GM10266 (cell line): ENCODE measurements at regions not wholly inside any gene's neighbourhood (a gene's known extent, or its start where the extent isn't known, plus 50 kb on each side); places are given as distances from the start of the nearest gene placed in this dataset.
"Not testable (repeated sequence)": the region's sequence is repeated elsewhere in the genome, so short reads cannot be mapped to it uniquely, and the experiment has no call there.

Experiments
- DNase-seq: peaks from one replicate; pipeline ENCODE4 v3.0.0; 2012; ENCODE audit errors: extremely low spot score
- CTCF ChIP-seq: IDR thresholded peaks from 2 replicates; pipeline ENCODE4 v1.5.1; 2012; ENCODE audit warnings: mild to moderate bottlenecking, low read depth; ENCODE audit not compliant: control insufficient read depth, insufficient read depth; ENCODE audit errors: missing control alignments

- peak; percentile 44 for TF ChIP-seq CTCF
Observed at GRCh38 chr16:15219679-15220615, 125.9 kb upstream of the RRN3 start.

GRCh38 chr16:15218856-15219500 lies 124.9 kb upstream of the RRN3 start:
- DNase-seq = not testable (repeated sequence)

More at GRCh38 chr16:15219679-15220615, 125.9 kb upstream of the RRN3 start:
- not testable (repeated sequence) for DNase-seq

GRCh38 chr16:15207202-15207981 lies 113.3 kb upstream of the RRN3 start:
- not testable (repeated sequence) for DNase-seq

- not testable (repeated sequence) for DNase-seq
Observed at GRCh38 chr16:15206439-15206838, 112.4 kb upstream of the RRN3 start.

- DNase-seq = not testable (repeated sequence)
Observed at GRCh38 chr16:15205939-15206338, 111.9 kb upstream of the RRN3 start.

GRCh38 chr16:15204571-15204970 lies 110.5 kb upstream of the RRN3 start:
- not testable (repeated sequence) for DNase-seq

GRCh38 chr16:15192813-15193212 lies 98.7 kb upstream of the RRN3 start:
- not testable (repeated sequence) for DNase-seq

GRCh38 chr16:15192197-15192596 lies 98.1 kb upstream of the RRN3 start:
- DNase-seq = not testable (repeated sequence)

- not testable (repeated sequence) for DNase-seq
Observed at GRCh38 chr16:15189478-15189877, 95.4 kb upstream of the RRN3 start.
